Transverse colon (tissue), 4 donors: ENCODE measurements at regions not wholly inside any gene's neighbourhood (a gene's known extent, or its start where the extent isn't known, plus 50 kb on each side); places are given as distances from the start of the nearest gene placed in this dataset.
"Not testable (repeated sequence)": the region's sequence is repeated elsewhere in the genome, so short reads cannot be mapped to it uniquely, and the experiment has no call there.

ENCODE experiments used
- DNase-seq: peaks from one replicate; pipeline ENCODE4 v3.0.0-alpha.2; 2019
- H3K27ac ChIP-seq, 4 donors: fragments of 200-600 bp; sonication (generic); 2 replicates each; pipeline ENCODE4 v1.5.1; 2016 to 2018; ENCODE audit warnings: inconsistent platforms in 4 of 4
- H3K27me3 ChIP-seq: fragments of 200-600 bp; sonication (generic); 2 replicates; pipeline ENCODE4 v1.5.1; 2017; ENCODE audit warnings: inconsistent platforms
- H3K36me3 ChIP-seq, 4 donors: fragments of 200-600 bp; sonication (generic); 2 replicates each; pipeline ENCODE4 v1.5.1; 2017 to 2019; ENCODE audit warnings: inconsistent platforms in 4 of 4
- H3K4me1 ChIP-seq, 4 donors: fragments of 200-600 bp; sonication (generic); 2 replicates each; pipeline ENCODE4 v1.5.1; 2017 to 2020; ENCODE audit warnings: inconsistent platforms in 4 of 4
- H3K4me3 ChIP-seq, 4 donors: fragments of 200-600 bp; sonication (generic); 1 replicate in 1 of 4; 2 replicates in 3 of 4; pipeline versions ENCODE4 v1.5.1 to v1.6.1; 2017 to 2019; ENCODE audit warnings: inconsistent platforms in 4 of 4
- H3K9me3 ChIP-seq, 2 donors: fragments of 200-600 bp; sonication (generic); 2 replicates each; pipeline ENCODE4 v1.5.1; 2017 to 2019; ENCODE audit warnings: inconsistent platforms in 2 of 2
- CTCF ChIP-seq, 5 experiments: fragments of 200-600 bp in 3 of 5; fragments of 450-650 bp in 2 of 5; sonication (generic) in 3 of 5; IDR thresholded peaks; 1 replicate in 2 of 5; 2 replicates in 3 of 5; pipeline ENCODE4 v1.5.1; 2016 to 2017; ENCODE audit warnings: antibody characterized with exemption in 5 of 5, inconsistent platforms in 3 of 5, mild to moderate bottlenecking in 2 of 5, moderate library complexity in 1 of 5
- EP300 ChIP-seq: sonication (generic); formaldehyde crosslinking; IDR thresholded peaks from one replicate; pipeline ENCODE4 v1.6.1; 2017; ENCODE audit warnings: antibody characterized with exemption, low read depth
- POLR2A ChIP-seq: fragments of 450-650 bp; IDR thresholded peaks from one replicate; pipeline ENCODE4 v1.6.1; 2016; ENCODE audit warnings: antibody characterized with exemption, mild to moderate bottlenecking, moderate library complexity
- POLR2AphosphoS5 ChIP-seq, 3 donors: sonication (generic); formaldehyde crosslinking; IDR thresholded peaks; one replicate each; pipeline ENCODE4 v1.6.1; 2016; ENCODE audit warnings: antibody characterized with exemption in 3 of 3
- WGBS, 2 donors: methylation state at CpG; one replicate each; pipeline ENCODE4 v1.1.5; 2018; ENCODE audit warnings: low coverage in 1 of 2; 5-methylcytosine and 5-hydroxymethylcytosine counted together
- in situ Hi-C, 4 donors: fragments of 200-750 bp; cut with MboI; loops; one replicate each; pipeline versions ENCODE4 v1.15.0 to v1.15.1; 2017; ENCODE audit warnings: low sequenced_read_pairs in 3 of 4, low pct_ligation_motif_present in 1 of 4, low pct_unique_long_range_greater_than_20kb in 1 of 4
- intact Hi-C: fragments of 100-400 bp; cut with DNase I; formaldehyde crosslinking; loops from one replicate; pipeline ENCODE4 v1.15.1; 2023; ENCODE audit warnings: low total_unique reads

- DNase-seq, result no peak
- H3K36me3 ChIP-seq, result no peaks in the 10 kb centered on the region
- no peaks in the 10 kb centered on the region for H3K4me1 ChIP-seq
- in situ Hi-C loops, result no loop called here
- intact Hi-C loops, result no loop called here
- 50 to 55% methylated on average over 2 of the region's 2 CpGs for WGBS, 2 donors
- H3K4me3 ChIP-seq, result no peak overlapping the region
- no peaks in the 10 kb centered on the region for H3K27me3 ChIP-seq
- no peak overlapping the region for H3K27ac ChIP-seq
- no peak for TF ChIP-seq EP300
- TF ChIP-seq POLR2A, result no peak
- TF ChIP-seq CTCF (IDR thresholded peaks at IDR 0.05), result no peak
- no peak for TF ChIP-seq POLR2AphosphoS5 (IDR thresholded peaks at IDR 0.05)
- no peaks in the 10 kb centered on the region for H3K9me3 ChIP-seq
Measured at GRCh38 chr11:38751421-38751820, 2153.4 kb upstream of the RAG2 start.

GRCh38 chr11:38746516-38746915 lies 2148.5 kb upstream of the RAG2 start:
- H3K27ac ChIP-seq, DNase-seq, H3K27me3 ChIP-seq, H3K36me3 ChIP-seq, in situ Hi-C loops, intact Hi-C loops, H3K4me1 ChIP-seq, H3K9me3 ChIP-seq, H3K4me3 ChIP-seq: not testable (repeated sequence)
- WGBS, 2 donors, result 73 to 90% methylated on average over 1 to 2 of the region's 2 CpGs

GRCh38 chr11:38723361-38723760 lies 2125.3 kb upstream of the RAG2 start:
- intact Hi-C loops (no loop called here), in situ Hi-C loops (no loop called here)
- Histone ChIP-seq H3K9me3 (no peaks in the 10 kb centered on the region), H3K4me3 (no peak overlapping the region), H3K4me1 (no peaks in the 10 kb centered on the region), H3K27me3 (no peaks in the 10 kb centered on the region), H3K36me3 (no peaks in the 10 kb centered on the region), H3K27ac (no peak overlapping the region)
- no peak for DNase-seq
- TF ChIP-seq CTCF (IDR thresholded peaks at IDR 0.05) (no peak), POLR2A (no peak), EP300 (no peak), POLR2AphosphoS5 (IDR thresholded peaks at IDR 0.05) (no peak)
- 67 to 90% methylated on average over 1 of the region's 1 CpG for WGBS, 2 donors

- no peaks in the 10 kb centered on the region for H3K27me3 ChIP-seq
- no peak for DNase-seq
- H3K4me1 ChIP-seq, result no peaks in the 10 kb centered on the region
- WGBS, 2 donors, result 30 to 36% methylated on average over 1 of the region's 1 CpG
- TF ChIP-seq POLR2A, result no peak
- TF ChIP-seq EP300, result no peak
- TF ChIP-seq CTCF (IDR thresholded peaks at IDR 0.05), result no peak
- TF ChIP-seq POLR2AphosphoS5 (IDR thresholded peaks at IDR 0.05), result no peak
- in situ Hi-C loops (no loop called here), intact Hi-C loops (no loop called here)
- no peak overlapping the region for H3K4me3 ChIP-seq
- no peaks in the 10 kb centered on the region for H3K9me3 ChIP-seq
- no peaks in the 10 kb centered on the region for H3K36me3 ChIP-seq
- no peak overlapping the region for H3K27ac ChIP-seq
Measured at GRCh38 chr11:38721586-38722315, 2123.7 kb upstream of the RAG2 start.

GRCh38 chr11:38718659-38719058 lies 2120.6 kb upstream of the RAG2 start:
- no peak for DNase-seq
- TF ChIP-seq EP300 (no peak), POLR2A (no peak), CTCF (IDR thresholded peaks at IDR 0.05) (no peak), POLR2AphosphoS5 (IDR thresholded peaks at IDR 0.05) (no peak)
- H3K27me3 ChIP-seq, result no peaks in the 10 kb centered on the region
- H3K4me3 ChIP-seq, result no peak overlapping the region
- H3K4me1 ChIP-seq, result no peaks in the 10 kb centered on the region
- WGBS, 2 donors, result 46% methylated on average over 1 of the region's 1 CpG; no CpG with 5 or more reads in 1 of the 2 donors
- no peak overlapping the region for H3K27ac ChIP-seq
- no peaks in the 10 kb centered on the region for H3K9me3 ChIP-seq
- intact Hi-C loops, result no loop called here
- in situ Hi-C loops, result no loop called here
- no peaks in the 10 kb centered on the region for H3K36me3 ChIP-seq
